ENCODE measurements at regions not wholly inside any gene's neighbourhood (a gene's known extent, or its start where the extent isn't known, plus 50 kb on each side); places are given as distances from the start of the nearest gene placed in this dataset.

DNA sequence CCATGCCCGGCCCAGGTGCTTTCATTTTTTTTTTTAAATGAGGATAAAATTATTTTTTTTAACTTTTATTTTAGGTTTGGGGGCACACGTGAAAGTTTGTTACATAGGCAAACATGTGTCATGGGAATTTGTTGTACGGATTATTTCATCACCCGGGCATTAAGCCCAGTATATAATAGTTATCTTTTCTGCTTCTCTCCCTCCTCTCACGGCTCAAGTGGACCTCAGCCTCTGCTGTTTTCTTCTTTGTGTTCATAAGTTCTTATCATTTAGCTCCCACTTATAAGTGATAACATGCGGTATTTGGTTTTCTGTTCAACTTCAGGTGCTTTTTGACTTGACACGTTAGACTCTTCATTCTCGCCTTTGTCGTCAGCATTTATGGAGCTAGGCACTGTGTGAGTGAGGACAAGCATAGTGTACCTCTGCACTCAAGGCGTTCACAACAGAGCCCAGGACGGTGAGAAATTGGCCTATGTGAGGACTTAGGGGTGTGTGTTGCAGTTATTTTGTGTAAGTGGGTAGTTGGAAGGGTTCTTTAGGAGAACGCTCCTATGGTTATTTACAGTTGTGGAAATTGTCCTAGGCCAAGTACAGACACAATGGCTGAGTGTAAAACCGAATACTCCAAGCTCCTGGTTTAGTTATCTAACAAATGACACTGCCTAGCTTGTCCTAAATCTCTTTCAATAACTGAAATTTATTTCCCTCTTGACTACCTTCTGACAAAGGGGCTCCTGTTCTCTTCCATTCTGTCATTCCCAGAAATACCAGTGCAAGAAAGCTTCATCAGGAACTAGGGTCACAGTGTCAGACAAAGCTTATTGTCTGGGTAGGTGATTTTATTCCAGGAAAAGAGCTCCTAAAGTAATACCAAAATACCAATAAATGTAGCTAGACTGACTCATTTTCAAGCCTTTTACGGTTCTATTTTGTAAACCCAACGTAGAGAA, 200.5 kb upstream of the PRICKLE1 start:
- H3K36me3 ChIP-seq (ENCODE audit: insufficient read depth, low read length), result no peaks in the 10 kb centered on the region
- H3K4me2 ChIP-seq (ENCODE audit: low read depth, low read length, poor library complexity, severe bottlenecking), result peak overlapping the region; percentile 49
- H3K9me2 ChIP-seq (replicated peaks; ENCODE audit: low read depth, low read length), result no peaks in the 10 kb centered on the region
- no peaks in the 10 kb centered on the region for H3K27me3 ChIP-seq (ENCODE audit: insufficient read depth, low read length, poor library complexity, severe bottlenecking)
- H3K9ac ChIP-seq (ENCODE audit: low read depth, low read length, poor library complexity, severe bottlenecking), result no peak overlapping the region
- H4K20me1 ChIP-seq (ENCODE audit: insufficient read depth, low read length, poor library complexity, severe bottlenecking), result no peaks in the 10 kb centered on the region
- H3K79me2 ChIP-seq (ENCODE audit: insufficient read depth, low read length), result no peaks in the 10 kb centered on the region
- TF ChIP-seq, protein P1, sequence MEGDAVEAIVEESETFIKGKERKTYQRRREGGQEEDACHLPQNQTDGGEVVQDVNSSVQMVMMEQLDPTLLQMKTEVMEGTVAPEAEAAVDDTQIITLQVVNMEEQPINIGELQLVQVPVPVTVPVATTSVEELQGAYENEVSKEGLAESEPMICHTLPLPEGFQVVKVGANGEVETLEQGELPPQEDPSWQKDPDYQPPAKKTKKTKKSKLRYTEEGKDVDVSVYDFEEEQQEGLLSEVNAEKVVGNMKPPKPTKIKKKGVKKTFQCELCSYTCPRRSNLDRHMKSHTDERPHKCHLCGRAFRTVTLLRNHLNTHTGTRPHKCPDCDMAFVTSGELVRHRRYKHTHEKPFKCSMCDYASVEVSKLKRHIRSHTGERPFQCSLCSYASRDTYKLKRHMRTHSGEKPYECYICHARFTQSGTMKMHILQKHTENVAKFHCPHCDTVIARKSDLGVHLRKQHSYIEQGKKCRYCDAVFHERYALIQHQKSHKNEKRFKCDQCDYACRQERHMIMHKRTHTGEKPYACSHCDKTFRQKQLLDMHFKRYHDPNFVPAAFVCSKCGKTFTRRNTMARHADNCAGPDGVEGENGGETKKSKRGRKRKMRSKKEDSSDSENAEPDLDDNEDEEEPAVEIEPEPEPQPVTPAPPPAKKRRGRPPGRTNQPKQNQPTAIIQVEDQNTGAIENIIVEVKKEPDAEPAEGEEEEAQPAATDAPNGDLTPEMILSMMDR (conservative IDR thresholded peaks at IDR 0.05; ENCODE audit: low read length), result no peak
- no peak for TF ChIP-seq EZH2phosphoT487 (IDR thresholded peaks at IDR 0.05; ENCODE audit: borderline replicate concordance)
- no peaks in the 10 kb centered on the region for H3K9me3 ChIP-seq (ENCODE audit: insufficient read depth, low read depth, low read length)
- H3K4me3 ChIP-seq (ENCODE audit: low read length, poor library complexity, severe bottlenecking), result peak overlapping the region; percentile 10
- no peaks in the 10 kb centered on the region for H3F3A ChIP-seq (ENCODE audit: low read depth)
- H2AFZ ChIP-seq (ENCODE audit: low read length), result no peak overlapping the region
- peaks cover 28% of the 10 kb centered on the region for H3K4me1 ChIP-seq (ENCODE audit: insufficient read depth, low read length, poor library complexity, severe bottlenecking)

DNA sequence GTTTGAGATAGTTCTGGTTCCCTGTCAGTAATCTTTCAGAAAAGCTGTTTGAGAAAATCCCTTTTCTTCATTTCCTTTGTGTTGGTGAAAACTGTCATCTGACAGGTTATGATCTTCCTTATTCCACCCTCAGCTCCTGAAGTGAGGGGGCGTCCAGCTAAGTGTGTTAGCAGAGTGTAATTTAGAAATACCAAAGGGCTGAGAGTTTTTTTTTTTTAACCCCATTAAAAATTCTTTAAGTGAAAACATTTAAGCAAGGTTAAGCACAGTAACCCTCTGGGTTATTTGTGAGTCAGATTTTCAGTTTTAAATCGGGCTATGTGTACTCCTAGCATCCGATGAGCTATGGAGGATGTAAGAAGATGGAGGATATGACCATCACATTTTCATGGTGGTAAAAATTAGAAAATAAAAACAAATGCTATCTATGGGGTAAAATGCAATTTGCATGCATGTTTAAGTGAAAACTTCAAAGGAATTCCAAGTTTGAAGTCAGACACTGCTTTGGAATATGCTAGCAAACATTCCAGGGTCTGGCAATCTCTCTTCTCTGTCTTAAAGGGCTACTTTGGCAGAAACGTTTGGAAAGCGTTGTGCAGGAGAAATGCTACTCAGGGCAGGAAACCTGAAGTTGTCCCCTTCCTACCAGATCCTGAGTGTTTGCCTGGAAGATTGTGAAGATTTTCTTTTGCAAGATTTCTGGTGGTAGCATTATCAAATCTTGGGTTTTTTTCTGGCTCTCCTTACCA, 197.0 kb upstream of the PRICKLE1 start:
- Histone ChIP-seq H3F3A (ENCODE audit: low read depth) (no peaks in the 10 kb centered on the region), H3K27me3 (ENCODE audit: insufficient read depth, low read length, poor library complexity, severe bottlenecking) (no peaks in the 10 kb centered on the region), H3K9me2 (replicated peaks; ENCODE audit: low read depth, low read length) (no peaks in the 10 kb centered on the region), H3K36me3 (ENCODE audit: insufficient read depth, low read length) (no peaks in the 10 kb centered on the region), H2AFZ (ENCODE audit: low read length) (no peak overlapping the region), H3K79me2 (ENCODE audit: insufficient read depth, low read length) (no peaks in the 10 kb centered on the region), H3K4me3 (ENCODE audit: low read length, poor library complexity, severe bottlenecking) (no peak overlapping the region), H4K20me1 (ENCODE audit: insufficient read depth, low read length, poor library complexity, severe bottlenecking) (no peaks in the 10 kb centered on the region), H3K9ac (ENCODE audit: low read depth, low read length, poor library complexity, severe bottlenecking) (no peak overlapping the region), H3K9me3 (ENCODE audit: insufficient read depth, low read depth, low read length) (no peaks in the 10 kb centered on the region), H3K4me2 (ENCODE audit: low read depth, low read length, poor library complexity, severe bottlenecking) (no peak overlapping the region), H3K4me1 (ENCODE audit: insufficient read depth, low read length, poor library complexity, severe bottlenecking) (peaks cover 28% of the 10 kb centered on the region)
- no peak for TF ChIP-seq EZH2phosphoT487 (IDR thresholded peaks at IDR 0.05; ENCODE audit: borderline replicate concordance)
- TF ChIP-seq, protein P1 (conservative IDR thresholded peaks at IDR 0.05; ENCODE audit: low read length), result no peak

DNA sequence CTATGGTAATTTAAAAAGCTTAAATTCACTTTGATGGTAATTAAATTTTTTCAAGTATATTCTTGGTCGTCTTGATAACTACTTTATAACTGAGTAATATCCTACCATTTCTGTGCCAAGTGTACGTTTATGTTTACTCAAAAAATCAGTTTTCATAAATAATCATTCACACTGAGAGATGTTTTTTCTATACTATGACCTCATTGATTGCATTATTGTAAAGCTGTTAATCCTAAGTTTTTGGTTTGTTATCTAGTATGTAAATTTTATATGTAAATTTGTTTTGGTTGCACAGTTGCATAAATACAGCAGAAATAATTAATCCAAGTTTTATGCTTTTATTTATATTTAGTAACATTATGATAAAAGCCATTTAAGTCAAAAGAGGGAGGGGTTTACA, 196.4 kb upstream of the PRICKLE1 start:
- Histone ChIP-seq H3K4me2 (ENCODE audit: low read depth, low read length, poor library complexity, severe bottlenecking) (no peak overlapping the region), H3K9me3 (ENCODE audit: insufficient read depth, low read depth, low read length) (no peaks in the 10 kb centered on the region), H4K20me1 (ENCODE audit: insufficient read depth, low read length, poor library complexity, severe bottlenecking) (no peaks in the 10 kb centered on the region), H3K9me2 (replicated peaks; ENCODE audit: low read depth, low read length) (no peaks in the 10 kb centered on the region), H2AFZ (ENCODE audit: low read length) (no peak overlapping the region), H3K4me1 (ENCODE audit: insufficient read depth, low read length, poor library complexity, severe bottlenecking) (peaks cover 21% of the 10 kb centered on the region), H3K9ac (ENCODE audit: low read depth, low read length, poor library complexity, severe bottlenecking) (no peak overlapping the region), H3F3A (ENCODE audit: low read depth) (no peaks in the 10 kb centered on the region), H3K4me3 (ENCODE audit: low read length, poor library complexity, severe bottlenecking) (no peak overlapping the region), H3K36me3 (ENCODE audit: insufficient read depth, low read length) (no peaks in the 10 kb centered on the region), H3K27me3 (ENCODE audit: insufficient read depth, low read length, poor library complexity, severe bottlenecking) (no peaks in the 10 kb centered on the region), H3K79me2 (ENCODE audit: insufficient read depth, low read length) (no peaks in the 10 kb centered on the region)
- TF ChIP-seq, protein P1 (conservative IDR thresholded peaks at IDR 0.05; ENCODE audit: low read length), result no peak
- no peak for TF ChIP-seq EZH2phosphoT487 (IDR thresholded peaks at IDR 0.05; ENCODE audit: borderline replicate concordance)
